ENCODE measurements at regions not wholly inside any gene's neighbourhood (a gene's known extent, or its start where the extent isn't known, plus 50 kb on each side); places are given as distances from the start of the nearest gene placed in this dataset.

DNA sequence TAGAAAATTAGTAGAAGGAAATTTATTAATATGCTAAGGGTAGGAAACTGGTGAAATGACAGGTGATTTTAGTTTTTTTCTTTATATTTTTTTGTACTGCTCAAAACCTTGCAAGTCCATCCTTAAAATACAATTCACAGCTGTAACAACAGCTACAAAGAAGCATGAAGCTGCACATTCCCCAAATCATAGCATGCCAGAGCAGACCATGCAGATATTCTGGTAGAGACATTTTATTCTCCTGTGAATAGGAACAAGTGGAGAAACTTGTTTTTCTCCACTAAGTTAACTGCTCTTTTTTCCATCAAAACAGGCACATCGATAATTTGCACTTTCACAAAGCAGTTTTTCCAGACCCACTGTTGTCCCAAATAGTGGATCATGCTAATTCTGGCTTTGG, 1125.7 kb downstream of the BRINP3 start:
- Histone ChIP-seq H3K4me3 (ENCODE audit: low read depth in 1 of 3, low read length in 3 of 3) (no peak overlapping the region), H3K27me3 (ENCODE audit: control insufficient read depth in 4 of 4, insufficient read depth in 4 of 4, low read length in 3 of 4) (no peaks in the 10 kb centered on the region), H3K9ac (ENCODE audit: low read depth in 1 of 2, low read length in 2 of 2) (no peak overlapping the region), H3K9me3 (ENCODE audit: control insufficient read depth in 4 of 4, low read length in 3 of 4) (no peaks in the 10 kb centered on the region), H3K27ac (ENCODE audit: low read depth in 1 of 2, low read length in 2 of 2) (no peak overlapping the region), H3K36me3 (ENCODE audit: control insufficient read depth in 4 of 4, insufficient read depth in 3 of 4, low read depth in 1 of 4, low read length in 3 of 4) (no peaks in the 10 kb centered on the region), H3K4me1 (ENCODE audit: control insufficient read depth in 4 of 4, insufficient read depth in 4 of 4, low read length in 3 of 4) (no peaks in the 10 kb centered on the region)
- WGBS: 45% methylated on average over 1 of the region's 1 CpG
- TF ChIP-seq, protein P1, sequence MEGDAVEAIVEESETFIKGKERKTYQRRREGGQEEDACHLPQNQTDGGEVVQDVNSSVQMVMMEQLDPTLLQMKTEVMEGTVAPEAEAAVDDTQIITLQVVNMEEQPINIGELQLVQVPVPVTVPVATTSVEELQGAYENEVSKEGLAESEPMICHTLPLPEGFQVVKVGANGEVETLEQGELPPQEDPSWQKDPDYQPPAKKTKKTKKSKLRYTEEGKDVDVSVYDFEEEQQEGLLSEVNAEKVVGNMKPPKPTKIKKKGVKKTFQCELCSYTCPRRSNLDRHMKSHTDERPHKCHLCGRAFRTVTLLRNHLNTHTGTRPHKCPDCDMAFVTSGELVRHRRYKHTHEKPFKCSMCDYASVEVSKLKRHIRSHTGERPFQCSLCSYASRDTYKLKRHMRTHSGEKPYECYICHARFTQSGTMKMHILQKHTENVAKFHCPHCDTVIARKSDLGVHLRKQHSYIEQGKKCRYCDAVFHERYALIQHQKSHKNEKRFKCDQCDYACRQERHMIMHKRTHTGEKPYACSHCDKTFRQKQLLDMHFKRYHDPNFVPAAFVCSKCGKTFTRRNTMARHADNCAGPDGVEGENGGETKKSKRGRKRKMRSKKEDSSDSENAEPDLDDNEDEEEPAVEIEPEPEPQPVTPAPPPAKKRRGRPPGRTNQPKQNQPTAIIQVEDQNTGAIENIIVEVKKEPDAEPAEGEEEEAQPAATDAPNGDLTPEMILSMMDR (IDR thresholded peaks at IDR 0.05; ENCODE audit: low read depth, low read length, missing input control): no peak
- TF ChIP-seq YY1 (IDR thresholded peaks at IDR 0.05) (no peak), GABPA (IDR thresholded peaks at IDR 0.05 in 1 of 2, conservative IDR thresholded peaks at IDR 0.05 in 1 of 2) (no peak), SP1 (IDR thresholded peaks at IDR 0.05) (no peak), TAF1 (conservative IDR thresholded peaks at IDR 0.05) (no peak), RXRA (IDR thresholded peaks at IDR 0.05) (no peak), FOXA1 (IDR thresholded peaks at IDR 0.05) (no peak), HNF4G (IDR thresholded peaks at IDR 0.05) (no peak), JUND (IDR thresholded peaks at IDR 0.05) (no peak), RAD21 (IDR thresholded peaks at IDR 0.05) (no peak), NR2F2 (IDR thresholded peaks at IDR 0.05) (no peak), EGR1 (IDR thresholded peaks at IDR 0.05; ENCODE audit: low read depth in 2 of 2) (no peak), HNF4A (conservative IDR thresholded peaks at IDR 0.05) (no peak), FOXA2 (IDR thresholded peaks at IDR 0.05) (no peak)
- TF ChIP-seq, protein P2, sequence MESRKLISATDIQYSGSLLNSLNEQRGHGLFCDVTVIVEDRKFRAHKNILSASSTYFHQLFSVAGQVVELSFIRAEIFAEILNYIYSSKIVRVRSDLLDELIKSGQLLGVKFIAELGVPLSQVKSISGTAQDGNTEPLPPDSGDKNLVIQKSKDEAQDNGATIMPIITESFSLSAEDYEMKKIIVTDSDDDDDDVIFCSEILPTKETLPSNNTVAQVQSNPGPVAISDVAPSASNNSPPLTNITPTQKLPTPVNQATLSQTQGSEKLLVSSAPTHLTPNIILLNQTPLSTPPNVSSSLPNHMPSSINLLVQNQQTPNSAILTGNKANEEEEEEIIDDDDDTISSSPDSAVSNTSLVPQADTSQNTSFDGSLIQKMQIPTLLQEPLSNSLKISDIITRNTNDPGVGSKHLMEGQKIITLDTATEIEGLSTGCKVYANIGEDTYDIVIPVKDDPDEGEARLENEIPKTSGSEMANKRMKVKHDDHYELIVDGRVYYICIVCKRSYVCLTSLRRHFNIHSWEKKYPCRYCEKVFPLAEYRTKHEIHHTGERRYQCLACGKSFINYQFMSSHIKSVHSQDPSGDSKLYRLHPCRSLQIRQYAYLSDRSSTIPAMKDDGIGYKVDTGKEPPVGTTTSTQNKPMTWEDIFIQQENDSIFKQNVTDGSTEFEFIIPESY (IDR thresholded peaks at IDR 0.05): no peak
- TF ChIP-seq, protein P3, sequence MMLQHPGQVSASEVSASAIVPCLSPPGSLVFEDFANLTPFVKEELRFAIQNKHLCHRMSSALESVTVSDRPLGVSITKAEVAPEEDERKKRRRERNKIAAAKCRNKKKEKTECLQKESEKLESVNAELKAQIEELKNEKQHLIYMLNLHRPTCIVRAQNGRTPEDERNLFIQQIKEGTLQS (IDR thresholded peaks at IDR 0.05): no peak
- TF ChIP-seq, protein P4, sequence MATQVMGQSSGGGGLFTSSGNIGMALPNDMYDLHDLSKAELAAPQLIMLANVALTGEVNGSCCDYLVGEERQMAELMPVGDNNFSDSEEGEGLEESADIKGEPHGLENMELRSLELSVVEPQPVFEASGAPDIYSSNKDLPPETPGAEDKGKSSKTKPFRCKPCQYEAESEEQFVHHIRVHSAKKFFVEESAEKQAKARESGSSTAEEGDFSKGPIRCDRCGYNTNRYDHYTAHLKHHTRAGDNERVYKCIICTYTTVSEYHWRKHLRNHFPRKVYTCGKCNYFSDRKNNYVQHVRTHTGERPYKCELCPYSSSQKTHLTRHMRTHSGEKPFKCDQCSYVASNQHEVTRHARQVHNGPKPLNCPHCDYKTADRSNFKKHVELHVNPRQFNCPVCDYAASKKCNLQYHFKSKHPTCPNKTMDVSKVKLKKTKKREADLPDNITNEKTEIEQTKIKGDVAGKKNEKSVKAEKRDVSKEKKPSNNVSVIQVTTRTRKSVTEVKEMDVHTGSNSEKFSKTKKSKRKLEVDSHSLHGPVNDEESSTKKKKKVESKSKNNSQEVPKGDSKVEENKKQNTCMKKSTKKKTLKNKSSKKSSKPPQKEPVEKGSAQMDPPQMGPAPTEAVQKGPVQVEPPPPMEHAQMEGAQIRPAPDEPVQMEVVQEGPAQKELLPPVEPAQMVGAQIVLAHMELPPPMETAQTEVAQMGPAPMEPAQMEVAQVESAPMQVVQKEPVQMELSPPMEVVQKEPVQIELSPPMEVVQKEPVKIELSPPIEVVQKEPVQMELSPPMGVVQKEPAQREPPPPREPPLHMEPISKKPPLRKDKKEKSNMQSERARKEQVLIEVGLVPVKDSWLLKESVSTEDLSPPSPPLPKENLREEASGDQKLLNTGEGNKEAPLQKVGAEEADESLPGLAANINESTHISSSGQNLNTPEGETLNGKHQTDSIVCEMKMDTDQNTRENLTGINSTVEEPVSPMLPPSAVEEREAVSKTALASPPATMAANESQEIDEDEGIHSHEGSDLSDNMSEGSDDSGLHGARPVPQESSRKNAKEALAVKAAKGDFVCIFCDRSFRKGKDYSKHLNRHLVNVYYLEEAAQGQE (IDR thresholded peaks at IDR 0.05): no peak
- TF ChIP-seq, protein P5, sequence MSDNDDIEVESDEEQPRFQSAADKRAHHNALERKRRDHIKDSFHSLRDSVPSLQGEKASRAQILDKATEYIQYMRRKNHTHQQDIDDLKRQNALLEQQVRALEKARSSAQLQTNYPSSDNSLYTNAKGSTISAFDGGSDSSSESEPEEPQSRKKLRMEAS (IDR thresholded peaks at IDR 0.05): no peak
- DNase-seq (ENCODE audit: low spot score): no peak

Data from liver (tissue), 8 donors.